ENCODE measurements at regions not wholly inside any gene's neighbourhood (a gene's known extent, or its start where the extent isn't known, plus 50 kb on each side); places are given as distances from the start of the nearest gene placed in this dataset.

- no peaks in the 10 kb centered on the region for H3K27me3 ChIP-seq (ENCODE audit: control insufficient read depth in 3 of 3, insufficient read depth in 3 of 3, low read length in 2 of 3)
- DNase-seq (no peak), ATAC-seq (ENCODE audit: insufficient read depth, low FRiP score) (no peak)
- WGBS, 2 donors = 91 to 95% methylated on average over 10 of the region's 10 CpGs
- no peak overlapping the region for H3K27ac ChIP-seq (ENCODE audit: low read depth in 1 of 2, low read length in 1 of 2)
- no peak overlapping the region for H3K4me3 ChIP-seq
- peaks cover 0 to 1% (median 0%) of the 10 kb centered on the region in 4 donors for H3K9me3 ChIP-seq (ENCODE audit: control insufficient read depth in 4 of 4, insufficient read depth in 3 of 4, low read length in 3 of 4)
- H3K9ac ChIP-seq (ENCODE audit: insufficient read depth in 1 of 2, low read length in 2 of 2) = no peak overlapping the region
- peaks cover 0 to 2% (median 0%) of the 10 kb centered on the region in 5 donors for H3K4me1 ChIP-seq (ENCODE audit: control insufficient read depth in 5 of 5, insufficient read depth in 5 of 5, low read length in 5 of 5)
- H3K36me3 ChIP-seq (ENCODE audit: control insufficient read depth in 4 of 4, insufficient read depth in 4 of 4, low read length in 4 of 4) = no peaks in the 10 kb centered on the region
- no peak for TF ChIP-seq CTCF (IDR thresholded peaks at IDR 0.05; ENCODE audit: control extremely low read depth, extremely low read depth)
Observed at GRCh38 chr13:33690354-33690753, 127.6 kb upstream of the RFC3 start.

GRCh38 chr13:33691980-33692379 lies 126.0 kb upstream of the RFC3 start:
- 94 to 95% methylated on average over 11 of the region's 11 CpGs for WGBS, 2 donors
- H3K27me3 ChIP-seq (ENCODE audit: control insufficient read depth in 3 of 3, insufficient read depth in 3 of 3, low read length in 2 of 3) = no peaks in the 10 kb centered on the region
- no peak overlapping the region for H3K4me3 ChIP-seq
- H3K27ac ChIP-seq (ENCODE audit: low read depth in 1 of 2, low read length in 1 of 2) = no peak overlapping the region
- no peak overlapping the region for H3K9ac ChIP-seq (ENCODE audit: insufficient read depth in 1 of 2, low read length in 2 of 2)
- TF ChIP-seq CTCF (IDR thresholded peaks at IDR 0.05; ENCODE audit: control extremely low read depth, extremely low read depth) = no peak
- H3K4me1 ChIP-seq (ENCODE audit: control insufficient read depth in 5 of 5, insufficient read depth in 5 of 5, low read length in 5 of 5) = peaks cover 0 to 2% (median 0%) of the 10 kb centered on the region in 5 donors
- H3K36me3 ChIP-seq (ENCODE audit: control insufficient read depth in 4 of 4, insufficient read depth in 4 of 4, low read length in 4 of 4) = no peaks in the 10 kb centered on the region
- DNase-seq = no peak
- no peaks in the 10 kb centered on the region for H3K9me3 ChIP-seq (ENCODE audit: control insufficient read depth in 4 of 4, insufficient read depth in 3 of 4, low read length in 3 of 4)
- ATAC-seq (ENCODE audit: insufficient read depth, low FRiP score) = no peak

GRCh38 chr13:33692531-33692930 lies 125.4 kb upstream of the RFC3 start:
- Histone ChIP-seq H3K36me3 (ENCODE audit: control insufficient read depth in 4 of 4, insufficient read depth in 4 of 4, low read length in 4 of 4) (no peaks in the 10 kb centered on the region), H3K27ac (ENCODE audit: low read depth in 1 of 2, low read length in 1 of 2) (no peak overlapping the region), H3K9ac (ENCODE audit: insufficient read depth in 1 of 2, low read length in 2 of 2) (no peak overlapping the region), H3K9me3 (ENCODE audit: control insufficient read depth in 4 of 4, insufficient read depth in 3 of 4, low read length in 3 of 4) (no peaks in the 10 kb centered on the region), H3K4me3 (no peak overlapping the region), H3K4me1 (ENCODE audit: control insufficient read depth in 5 of 5, insufficient read depth in 5 of 5, low read length in 5 of 5) (peaks cover 0 to 2% (median 0%) of the 10 kb centered on the region in 5 donors), H3K27me3 (ENCODE audit: control insufficient read depth in 3 of 3, insufficient read depth in 3 of 3, low read length in 2 of 3) (no peaks in the 10 kb centered on the region)
- TF ChIP-seq CTCF (IDR thresholded peaks at IDR 0.05; ENCODE audit: control extremely low read depth, extremely low read depth) = no peak
- WGBS, 2 donors = 73 to 89% methylated on average over 2 of the region's 2 CpGs
- no peak for DNase-seq
- no peak for ATAC-seq (ENCODE audit: insufficient read depth, low FRiP score)

- H3K9me3 ChIP-seq (ENCODE audit: control insufficient read depth in 4 of 4, insufficient read depth in 3 of 4, low read length in 3 of 4) = no peaks in the 10 kb centered on the region
- H3K27ac ChIP-seq (ENCODE audit: low read depth in 1 of 2, low read length in 1 of 2) = no peak overlapping the region
- H3K36me3 ChIP-seq (ENCODE audit: control insufficient read depth in 4 of 4, insufficient read depth in 4 of 4, low read length in 4 of 4) = no peaks in the 10 kb centered on the region
- no peak for ATAC-seq (ENCODE audit: insufficient read depth, low FRiP score)
- DNase-seq = no peak
- no peaks in the 10 kb centered on the region for H3K4me1 ChIP-seq (ENCODE audit: control insufficient read depth in 5 of 5, insufficient read depth in 5 of 5, low read length in 5 of 5)
- H3K27me3 ChIP-seq (ENCODE audit: control insufficient read depth in 3 of 3, insufficient read depth in 3 of 3, low read length in 2 of 3) = no peaks in the 10 kb centered on the region
- H3K4me3 ChIP-seq = no peak overlapping the region
- H3K9ac ChIP-seq (ENCODE audit: insufficient read depth in 1 of 2, low read length in 2 of 2) = no peak overlapping the region
- TF ChIP-seq CTCF (IDR thresholded peaks at IDR 0.05; ENCODE audit: control extremely low read depth, extremely low read depth) = no peak
Observed at GRCh38 chr13:33694546-33694945, 123.4 kb upstream of the RFC3 start.

Measured in lung (tissue), 11 donors.